Mesenteric fat pad (tissue), 1 donor: ENCODE measurements at regions not wholly inside any gene's neighbourhood (a gene's known extent, or its start where the extent isn't known, plus 50 kb on each side); places are given as distances from the start of the nearest gene placed in this dataset.
"Not testable (repeated sequence)": the region's sequence is repeated elsewhere in the genome, so short reads cannot be mapped to it uniquely, and the experiment has no call there.

Experiments
- DNase-seq: peaks from one replicate; pipeline ENCODE4 v3.0.0-alpha.2; 2020; ENCODE audit warnings: low spot score
- donor health status: DM: yes; HTN: yes; CAD: no.

- no peak for DNase-seq
These were observed 414.7 kb upstream of the NAALADL2 start for GRCh38 chr3:174444391-174444790.

GRCh38 chr3:174457758-174458157 lies 401.4 kb upstream of the NAALADL2 start:
- no peak for DNase-seq

- no peak for DNase-seq
These were observed 398.3 kb upstream of the NAALADL2 start for GRCh38 chr3:174460831-174461230.

- no peak for DNase-seq
These were observed 396.2 kb upstream of the NAALADL2 start for GRCh38 chr3:174462916-174463315.

GRCh38 chr3:174465177-174465576 lies 394.0 kb upstream of the NAALADL2 start:
- no peak for DNase-seq

GRCh38 chr3:174466471-174467054 lies 392.6 kb upstream of the NAALADL2 start:
- DNase-seq = no peak

GRCh38 chr3:174477491-174477890 lies 381.6 kb upstream of the NAALADL2 start:
- DNase-seq = no peak

GRCh38 chr3:174480767-174481166 lies 378.4 kb upstream of the NAALADL2 start:
- DNase-seq = no peak

- no peak for DNase-seq
These were observed 376.6 kb upstream of the NAALADL2 start for GRCh38 chr3:174482541-174482940.

- DNase-seq = no peak
These were observed 375.9 kb upstream of the NAALADL2 start for GRCh38 chr3:174483254-174483653.

GRCh38 chr3:174483856-174484255 lies 375.3 kb upstream of the NAALADL2 start:
- not testable (repeated sequence) for DNase-seq

- DNase-seq = no peak
These were observed 370.6 kb upstream of the NAALADL2 start for GRCh38 chr3:174488527-174488926.

- DNase-seq = no peak
These were observed 363.8 kb upstream of the NAALADL2 start for GRCh38 chr3:174495311-174495710.

GRCh38 chr3:174495928-174496327 lies 363.2 kb upstream of the NAALADL2 start:
- DNase-seq = no peak

- DNase-seq = no peak
These were observed 360.5 kb upstream of the NAALADL2 start for GRCh38 chr3:174498638-174499037.

- no peak for DNase-seq
These were observed 353.9 kb upstream of the NAALADL2 start for GRCh38 chr3:174505266-174505665.

- DNase-seq = no peak
These were observed 334.9 kb upstream of the NAALADL2 start for GRCh38 chr3:174524203-174524602.

GRCh38 chr3:174529298-174529697 lies 329.8 kb upstream of the NAALADL2 start:
- DNase-seq = no peak

GRCh38 chr3:174531262-174531982 lies 327.7 kb upstream of the NAALADL2 start:
- no peak for DNase-seq

GRCh38 chr3:174532216-174532615 lies 326.9 kb upstream of the NAALADL2 start:
- no peak for DNase-seq

GRCh38 chr3:174532776-174533175 lies 326.4 kb upstream of the NAALADL2 start:
- DNase-seq = no peak

GRCh38 chr3:174533286-174533685 lies 325.8 kb upstream of the NAALADL2 start:
- no peak for DNase-seq

GRCh38 chr3:174536319-174536718 lies 322.8 kb upstream of the NAALADL2 start:
- DNase-seq = no peak
